Fibroblast of the aortic adventitia (primary cell): ENCODE measurements at regions not wholly inside any gene's neighbourhood (a gene's known extent, or its start where the extent isn't known, plus 50 kb on each side); places are given as distances from the start of the nearest gene placed in this dataset.

Source experiments
- DNase-seq: peaks from one replicate; pipeline ENCODE4 v3.0.0-alpha.2; 2010; ENCODE audit warnings: low read depth
- H3K4me3 ChIP-seq: 2 replicates; pipeline ENCODE4 v1.5.1; 2011; ENCODE audit warnings: low read depth, mild to moderate bottlenecking, control low read depth, low read length, moderate library complexity
- TF ChIP-seq, protein P1 (sequence below): IDR thresholded peaks from 2 replicates; pipeline ENCODE4 v1.5.1; 2011; ENCODE audit warnings: mild to moderate bottlenecking, low read length, control low read depth, inconsistent platforms; ENCODE audit not compliant: insufficient read depth

DNA sequence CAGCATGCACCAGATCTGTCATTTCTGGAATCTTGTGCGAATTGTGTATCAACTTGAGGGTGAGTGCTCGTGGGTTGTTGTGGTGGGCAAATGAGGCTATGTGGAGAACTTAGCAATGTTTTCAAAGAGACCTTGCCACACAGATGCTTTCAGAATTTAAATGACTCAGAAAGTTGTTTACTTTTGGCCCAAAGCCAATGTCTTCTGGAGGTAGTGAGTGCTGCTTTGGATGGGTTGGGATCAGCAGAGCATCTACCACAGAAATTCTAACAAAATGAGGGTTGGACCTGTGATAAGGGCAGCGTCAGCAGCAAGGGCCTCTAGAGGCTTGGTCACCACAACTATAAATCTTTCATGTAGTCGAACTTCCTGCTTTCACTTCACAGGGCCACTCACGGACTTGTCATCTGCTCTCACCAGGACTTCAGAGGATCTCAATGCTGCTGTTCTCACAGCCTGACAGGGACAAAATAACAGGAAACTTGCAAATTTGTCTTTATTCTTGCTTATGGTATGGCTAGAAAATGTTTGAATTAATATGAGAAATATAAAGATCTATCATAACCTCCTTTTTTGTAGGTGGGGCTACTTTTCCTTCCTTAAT, 111.4 kb downstream of the DACT1 start:
- H3K4me3 ChIP-seq = no peak overlapping the region
- TF ChIP-seq, protein P1, sequence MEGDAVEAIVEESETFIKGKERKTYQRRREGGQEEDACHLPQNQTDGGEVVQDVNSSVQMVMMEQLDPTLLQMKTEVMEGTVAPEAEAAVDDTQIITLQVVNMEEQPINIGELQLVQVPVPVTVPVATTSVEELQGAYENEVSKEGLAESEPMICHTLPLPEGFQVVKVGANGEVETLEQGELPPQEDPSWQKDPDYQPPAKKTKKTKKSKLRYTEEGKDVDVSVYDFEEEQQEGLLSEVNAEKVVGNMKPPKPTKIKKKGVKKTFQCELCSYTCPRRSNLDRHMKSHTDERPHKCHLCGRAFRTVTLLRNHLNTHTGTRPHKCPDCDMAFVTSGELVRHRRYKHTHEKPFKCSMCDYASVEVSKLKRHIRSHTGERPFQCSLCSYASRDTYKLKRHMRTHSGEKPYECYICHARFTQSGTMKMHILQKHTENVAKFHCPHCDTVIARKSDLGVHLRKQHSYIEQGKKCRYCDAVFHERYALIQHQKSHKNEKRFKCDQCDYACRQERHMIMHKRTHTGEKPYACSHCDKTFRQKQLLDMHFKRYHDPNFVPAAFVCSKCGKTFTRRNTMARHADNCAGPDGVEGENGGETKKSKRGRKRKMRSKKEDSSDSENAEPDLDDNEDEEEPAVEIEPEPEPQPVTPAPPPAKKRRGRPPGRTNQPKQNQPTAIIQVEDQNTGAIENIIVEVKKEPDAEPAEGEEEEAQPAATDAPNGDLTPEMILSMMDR = no peak
- DNase-seq = peak; percentile 91

DNA sequence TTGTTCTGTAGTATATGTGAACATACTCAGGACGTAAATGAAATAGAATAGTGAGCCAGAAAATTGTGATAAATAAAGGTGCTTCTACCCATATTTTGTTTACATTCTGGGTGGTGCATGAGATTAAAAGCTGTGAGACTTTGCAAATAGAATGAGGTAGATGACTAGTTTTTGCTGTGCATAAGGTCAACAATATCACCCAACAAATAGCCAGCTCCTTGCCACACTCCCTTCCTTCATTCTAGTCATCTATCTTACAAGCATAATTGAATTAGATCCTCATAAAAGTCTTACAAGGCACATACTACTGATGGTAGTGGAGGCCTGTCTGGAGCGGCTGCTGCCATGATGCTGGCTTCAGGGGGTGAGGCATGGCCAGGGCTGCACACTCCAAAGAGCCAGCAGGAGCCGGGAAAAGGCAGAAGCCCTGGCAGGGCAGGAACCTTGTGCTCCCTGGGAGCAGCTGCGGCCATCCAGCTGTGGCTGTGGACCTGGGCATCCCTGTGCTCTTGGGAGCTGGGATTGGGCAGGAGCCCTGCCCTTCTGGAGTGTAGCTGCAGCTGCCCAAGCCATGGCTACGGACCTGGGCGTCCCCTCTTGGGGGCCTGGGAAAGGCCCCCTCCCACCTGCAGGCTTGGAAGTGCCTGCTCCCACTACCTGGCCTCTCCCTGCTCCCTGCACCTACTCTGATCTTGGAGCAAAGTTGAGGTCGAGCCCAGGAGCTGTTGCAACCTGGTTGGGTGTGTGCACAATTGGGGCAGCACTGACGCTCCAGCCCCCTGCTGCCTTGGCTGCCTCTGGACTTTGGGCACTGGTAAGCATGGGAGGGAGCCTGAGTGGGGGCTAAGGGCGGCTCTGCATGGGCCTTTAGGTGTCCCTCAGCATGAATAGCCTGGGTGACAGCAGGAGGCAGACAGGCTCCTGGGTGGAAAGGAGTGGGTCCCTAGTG, 112.8 kb downstream of the DACT1 start:
- DNase-seq = no peak
- TF ChIP-seq, protein P1 = no peak

DNA sequence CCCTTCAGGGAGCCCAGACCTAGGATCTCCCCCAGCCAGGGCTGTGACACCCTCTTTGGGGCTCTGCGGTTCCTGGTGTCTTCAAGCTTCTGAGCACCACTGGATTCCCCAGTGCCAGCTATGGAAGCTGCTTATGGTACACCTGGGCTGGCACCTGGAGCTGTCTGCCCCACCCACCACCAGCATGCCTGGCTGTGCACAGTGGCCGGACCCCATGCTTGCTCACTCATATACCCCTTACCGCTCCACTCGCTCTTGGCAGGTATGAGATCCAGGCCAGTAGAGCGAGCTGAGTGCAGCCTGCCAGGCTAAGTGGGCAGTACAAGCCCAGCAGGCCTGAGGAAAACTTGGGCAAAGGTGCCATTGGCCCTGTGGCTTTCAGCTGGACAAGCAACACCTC, 114.0 kb downstream of the DACT1 start:
- no peak overlapping the region for H3K4me3 ChIP-seq
- DNase-seq = no peak
- TF ChIP-seq, protein P1 = no peak

More for the DNA sequence above, 112.8 kb downstream of the DACT1 start:
- no peak overlapping the region for H3K4me3 ChIP-seq

DNA sequence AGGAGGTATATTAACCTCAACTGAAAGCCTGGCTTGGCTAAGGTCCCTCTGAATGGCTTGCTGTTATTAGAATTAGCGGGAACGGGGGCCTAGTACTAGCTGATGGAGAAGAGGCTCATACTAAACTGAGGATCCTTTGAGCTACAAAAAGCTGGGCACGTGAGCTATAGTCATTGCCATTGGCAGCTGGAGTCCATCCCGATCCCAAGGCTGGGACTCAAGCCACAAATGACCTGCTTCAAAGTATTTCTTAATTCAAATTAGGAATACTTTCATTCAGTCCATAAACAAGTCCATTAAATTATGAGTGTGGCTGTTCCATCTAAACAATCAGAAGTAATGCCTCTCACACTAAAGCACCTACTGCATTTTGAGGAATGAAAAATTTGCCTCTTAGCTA, 114.5 kb downstream of the DACT1 start:
- no peak overlapping the region for H3K4me3 ChIP-seq
- no peak for DNase-seq
- TF ChIP-seq, protein P1 = no peak

DNA sequence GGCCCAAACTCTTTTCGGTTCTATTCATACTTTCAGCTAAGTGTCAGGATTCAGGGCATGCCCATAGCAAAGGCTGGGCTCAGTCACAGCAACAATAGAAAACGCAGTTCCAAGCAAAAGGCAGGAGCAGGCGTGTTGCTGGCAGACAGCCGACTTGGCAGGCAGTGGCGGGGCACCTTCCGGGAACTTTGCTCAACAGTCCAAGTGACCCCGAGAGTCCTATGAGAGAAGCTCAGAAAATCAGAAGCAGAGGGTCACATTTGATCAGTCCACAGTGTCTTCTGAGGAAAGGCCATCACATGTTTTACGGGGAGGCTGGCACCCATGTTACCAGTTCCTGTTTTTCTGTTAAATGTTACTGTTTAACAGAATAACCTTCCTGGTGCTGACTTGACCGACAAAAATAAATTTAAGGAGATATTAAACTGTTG, 115.0 kb downstream of the DACT1 start:
- peak; percentile 43 for DNase-seq
- TF ChIP-seq, protein P1 = no peak
- no peak overlapping the region for H3K4me3 ChIP-seq

DNA sequence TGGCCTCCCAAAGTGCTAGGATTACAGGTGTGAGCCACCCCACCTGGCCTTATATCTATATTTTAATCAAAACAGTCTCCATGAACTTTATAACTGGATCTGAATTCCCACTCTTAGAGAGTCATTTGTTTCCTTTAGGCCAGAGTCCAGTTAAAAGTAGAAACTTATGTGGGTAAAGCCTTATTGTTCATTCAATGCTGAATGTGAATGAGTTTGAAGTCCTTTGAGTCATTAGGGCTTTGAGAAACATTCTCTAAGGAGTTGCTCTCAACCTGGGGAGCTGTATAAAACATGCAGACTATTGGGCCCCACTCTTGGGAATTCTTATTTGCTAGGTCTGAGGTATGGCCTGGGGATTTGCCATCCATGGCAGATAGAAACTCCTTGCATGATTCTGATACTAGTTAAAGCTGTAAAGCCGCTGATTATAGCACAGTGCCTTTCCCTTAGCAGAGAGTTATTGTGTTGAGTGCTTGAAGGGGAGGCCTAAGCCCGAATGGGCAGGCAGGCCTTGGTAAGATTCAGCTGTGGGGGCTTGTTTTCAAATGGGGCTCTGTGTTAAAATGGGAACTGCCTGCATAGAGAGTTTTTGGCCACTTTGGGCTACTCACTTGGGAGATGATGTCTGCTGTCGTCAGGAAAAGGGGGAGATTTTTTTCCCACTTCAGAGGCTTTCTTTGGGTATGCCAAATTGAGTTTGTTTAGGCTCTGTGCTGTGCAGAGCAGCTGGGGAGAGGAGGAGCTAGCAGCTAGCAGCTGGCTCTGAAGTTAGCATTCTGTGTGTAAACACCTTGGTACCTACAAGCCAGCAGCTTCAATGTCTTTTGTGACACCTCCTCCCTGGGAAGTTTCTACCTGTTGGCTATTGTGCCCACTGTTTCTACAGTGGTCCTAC, 117.5 kb downstream of the DACT1 start:
- H3K4me3 ChIP-seq = no peak overlapping the region
- TF ChIP-seq, protein P1 = no peak
- peak; percentile 31 for DNase-seq
